GM12878 (cell line): ENCODE measurements at regions not wholly inside any gene's neighbourhood (a gene's known extent, or its start where the extent isn't known, plus 50 kb on each side); places are given as distances from the start of the nearest gene placed in this dataset.

Experiments used
- ATAC-seq: fragments of 200-7000 bp; cut with Tn5 transposase; 3 replicates; pipeline ENCODE4 v1.9.1; 2020; ENCODE audit warnings: mild to moderate bottlenecking, moderate library complexity
- BruUV-seq: library from RNA; stranded (reverse); fragments of 400-500 nt; replicated peaks from 2 replicates; lab custom pipeline; 2021; lab: Mats Ljungman, UMichigan
- CTCF ChIA-PET: fragments of 300-600 bp; sonication (Branson Sonifier 250); formaldehyde crosslinking; extraction: SDS; loops from one replicate; lab custom pipeline; 2021; ENCODE audit warnings: inconsistent platforms; lab: Yijun Ruan, JAX
- POLR2A ChIA-PET: fragments of 350-600 bp; formaldehyde crosslinking; extraction: SDS; loops from one replicate; lab custom pipeline; 2021; ENCODE audit warnings: inconsistent platforms; lab: Charles Lee
- RAD21 ChIA-PET: fragments of 300-600 bp; sonication (Branson Sonifier 250); formaldehyde crosslinking; loops from one replicate; lab custom pipeline; 2023; ENCODE audit warnings: antibody characterized with exemption; ENCODE audit not compliant: unreplicated experiment; lab: Charles Lee
- SMC1A ChIA-PET: fragments of 300-600 bp; sonication (Branson Sonifier 250); formaldehyde crosslinking; loops from one replicate; lab custom pipeline; 2023; ENCODE audit not compliant: unreplicated experiment, uncharacterized antibody; lab: Charles Lee
- DNase-seq: peaks from one replicate; pipeline ENCODE4 v3.0.0-alpha.2; 2011; ENCODE audit warnings: low read depth, low spot score
- FAIRE-seq: peaks from 3 replicates; lab custom pipeline; 2011; peaks lifted over from hg19 to GRCh38; lab: Jason Lieb, UNC
- H2AFZ ChIP-seq: 2 replicates; pipeline ENCODE4 v1.6.0; 2011; ENCODE audit warnings: low read depth, low read length, control low read depth; ENCODE audit not compliant: control insufficient read depth
- H3K27ac ChIP-seq: 2 replicates; pipeline ENCODE4 v1.5.1; 2011; ENCODE audit warnings: control low read depth; ENCODE audit not compliant: control insufficient read depth, insufficient read depth
- H3K27me3 ChIP-seq, 2 experiments: replicated peaks in 1 of 2; 2 replicates each; pipeline versions ENCODE4 v1.6.0 to v1.6.1; 2011; ENCODE audit warnings: low read length in 1 of 2; ENCODE audit not compliant: control insufficient read depth in 2 of 2, insufficient read depth in 2 of 2
- H3K36me3 ChIP-seq, 2 experiments: 2 replicates each; pipeline ENCODE4 v1.5.1; 2011; ENCODE audit warnings: low read length in 1 of 2; ENCODE audit not compliant: control insufficient read depth in 2 of 2, insufficient read depth in 2 of 2
- H3K4me1 ChIP-seq: 2 replicates; pipeline ENCODE4 v1.6.1; 2011; ENCODE audit warnings: mild to moderate bottlenecking, low read length, moderate library complexity, mixed read lengths; ENCODE audit not compliant: control insufficient read depth, insufficient read depth
- H3K4me2 ChIP-seq: 2 replicates; pipeline ENCODE4 v1.6.0; 2011; ENCODE audit warnings: control low read depth; ENCODE audit not compliant: control insufficient read depth, insufficient read depth
- H3K4me3 ChIP-seq: fragments of 200-600 bp; sonication (generic); 2 replicates; pipeline ENCODE4 v1.5.1; 2016
- H3K79me2 ChIP-seq: 2 replicates; pipeline ENCODE4 v1.6.0; 2011; ENCODE audit warnings: low read length; ENCODE audit not compliant: control insufficient read depth, insufficient read depth
- H3K9ac ChIP-seq: 2 replicates; pipeline ENCODE4 v1.8.0; 2011; ENCODE audit warnings: low read length, control low read depth, mixed read lengths; ENCODE audit not compliant: control insufficient read depth, insufficient read depth
- H3K9me3 ChIP-seq: replicated peaks from 3 replicates; pipeline ENCODE4 v1.5.1; 2011; ENCODE audit warnings: mild to moderate bottlenecking, low read length; ENCODE audit not compliant: control insufficient read depth, insufficient read depth
- H4K20me1 ChIP-seq: 2 replicates; pipeline ENCODE4 v1.6.0; 2011; ENCODE audit not compliant: control insufficient read depth, insufficient read depth
- BCL11A ChIP-seq: IDR thresholded peaks from 2 replicates; pipeline ENCODE4 v1.6.1; 2011; ENCODE audit warnings: low read depth, low read length
- CEBPB ChIP-seq, 2 experiments: fragments of 150-350 bp in 1 of 2; IDR thresholded peaks; 2 replicates each; pipeline ENCODE4 v1.6.1; 2012 to 2014; ENCODE audit warnings: low read depth in 2 of 2, low read length in 2 of 2, borderline replicate concordance in 1 of 2, inconsistent platforms in 1 of 2
- EGR1 ChIP-seq, 2 experiments: IDR thresholded peaks; 1 replicate in 1 of 2; 2 replicates in 1 of 2; pipeline ENCODE4 v1.6.1; 2011 to 2012; ENCODE audit warnings: low read depth in 2 of 2, low read length in 2 of 2, borderline replicate concordance in 1 of 2, mild to moderate bottlenecking in 1 of 2, moderate library complexity in 1 of 2
- HDAC2 ChIP-seq: fragments of 200-600 bp; sonication (generic); IDR thresholded peaks from 2 replicates; pipeline ENCODE4 v1.6.1; 2017
- LARP7 ChIP-seq: fragments of 450-650 bp; IDR thresholded peaks from 2 replicates; pipeline ENCODE4 v1.6.1; 2017; ENCODE audit warnings: mild to moderate bottlenecking
- MEF2B ChIP-seq: fragments of 450-650 bp; IDR thresholded peaks from 2 replicates; pipeline ENCODE4 v1.6.1; 2018; ENCODE audit warnings: mild to moderate bottlenecking, moderate library complexity; ENCODE audit not compliant: partially characterized antibody, poor library complexity, severe bottlenecking
- MYB ChIP-seq: fragments of 150-350 bp; IDR thresholded peaks from 2 replicates; pipeline ENCODE4 v1.6.1; 2014; ENCODE audit warnings: mild to moderate bottlenecking, low read depth, low read length, borderline replicate concordance
- PAX8 ChIP-seq: fragments of 450-650 bp; IDR thresholded peaks from 2 replicates; pipeline ENCODE4 v1.6.1; 2017; ENCODE audit warnings: mild to moderate bottlenecking, moderate library complexity
- PKNOX1 ChIP-seq: fragments of 450-650 bp; IDR thresholded peaks from 2 replicates; pipeline ENCODE4 v1.6.1; 2016; ENCODE audit warnings: mild to moderate bottlenecking
- SMAD5 ChIP-seq: IDR thresholded peaks from 2 replicates; pipeline ENCODE4 v1.6.1; 2016; ENCODE audit warnings: antibody characterized with exemption, low read depth
- SP1 ChIP-seq: IDR thresholded peaks from one replicate; pipeline ENCODE4 v1.6.1; 2011; ENCODE audit warnings: low read depth, low read length
- STAT3 ChIP-seq: IDR thresholded peaks from 2 replicates; pipeline ENCODE4 v1.6.1; 2011; ENCODE audit warnings: low read depth, low read length, improper control_type of control experiment
- USF2 ChIP-seq: IDR thresholded peaks from 2 replicates; pipeline ENCODE4 v1.6.1; 2011; ENCODE audit warnings: low read depth, low read length, improper control_type of control experiment, borderline replicate concordance
- WGBS: methylation state at CpG from one replicate; pipeline ENCODE4 v1.1.6; 2016; ENCODE audit warnings: low lambda C conversion rate; ENCODE audit not compliant: insufficient replicate concordance, insufficient coverage; ENCODE audit errors: missing lambda C conversion rate; 5-methylcytosine and 5-hydroxymethylcytosine counted together
- in situ Hi-C: fragments of 300-500 bp; cut with MboI; formaldehyde crosslinking; loops from 9 replicates; pipeline ENCODE4 v1.14.3; 2018; ENCODE audit warnings: mixed read lengths
- intact Hi-C: fragments of 100-400 bp; cut with micrococcal nuclease; formaldehyde crosslinking; loops from one replicate; pipeline ENCODE4 v1.14.2; 2022; ENCODE audit not compliant: unreplicated experiment
- TF ChIP-seq, protein P1 (sequence below): fragments of 450-650 bp; IDR thresholded peaks from 2 replicates; pipeline ENCODE4 v1.6.1; 2017; ENCODE audit warnings: antibody characterized with exemption, mild to moderate bottlenecking, moderate library complexity
- TF ChIP-seq, protein P2 (sequence below): IDR thresholded peaks from 2 replicates; pipeline ENCODE4 v1.6.1; 2011; ENCODE audit warnings: low read depth, mild to moderate bottlenecking, low read length, moderate library complexity, borderline replicate concordance; ENCODE audit errors: extremely low read depth

GRCh38 chr5:89208811-89209210 lies 325.8 kb upstream of the MEF2C start:
- FAIRE-seq (no peak), DNase-seq (no peak), ATAC-seq (no peak)
- H4K20me1 ChIP-seq, result no peaks in the 10 kb centered on the region
- in situ Hi-C loops, result no loop called here
- intact Hi-C loops, result no loop called here
- ChIA-PET CTCF (interaction anchor here (1.4 kb wide), 1 partner anchor 12 kb away, joined by 4 read pairs; no protein-coding TSS in a partner anchor), SMC1A (interaction anchor here (0.8 kb wide), 1 partner anchor 24 kb away, joined by 3 read pairs; no protein-coding TSS in a partner anchor), POLR2A (no interaction called here), RAD21 (interaction anchor here (0.7 kb wide), 1 partner anchor 511 kb away, joined by 3 read pairs; no protein-coding TSS in a partner anchor)
- H3K27me3 ChIP-seq, result no peaks in the 10 kb centered on the region
- no peak for TF ChIP-seq SMAD5
- TF ChIP-seq, protein P1, sequence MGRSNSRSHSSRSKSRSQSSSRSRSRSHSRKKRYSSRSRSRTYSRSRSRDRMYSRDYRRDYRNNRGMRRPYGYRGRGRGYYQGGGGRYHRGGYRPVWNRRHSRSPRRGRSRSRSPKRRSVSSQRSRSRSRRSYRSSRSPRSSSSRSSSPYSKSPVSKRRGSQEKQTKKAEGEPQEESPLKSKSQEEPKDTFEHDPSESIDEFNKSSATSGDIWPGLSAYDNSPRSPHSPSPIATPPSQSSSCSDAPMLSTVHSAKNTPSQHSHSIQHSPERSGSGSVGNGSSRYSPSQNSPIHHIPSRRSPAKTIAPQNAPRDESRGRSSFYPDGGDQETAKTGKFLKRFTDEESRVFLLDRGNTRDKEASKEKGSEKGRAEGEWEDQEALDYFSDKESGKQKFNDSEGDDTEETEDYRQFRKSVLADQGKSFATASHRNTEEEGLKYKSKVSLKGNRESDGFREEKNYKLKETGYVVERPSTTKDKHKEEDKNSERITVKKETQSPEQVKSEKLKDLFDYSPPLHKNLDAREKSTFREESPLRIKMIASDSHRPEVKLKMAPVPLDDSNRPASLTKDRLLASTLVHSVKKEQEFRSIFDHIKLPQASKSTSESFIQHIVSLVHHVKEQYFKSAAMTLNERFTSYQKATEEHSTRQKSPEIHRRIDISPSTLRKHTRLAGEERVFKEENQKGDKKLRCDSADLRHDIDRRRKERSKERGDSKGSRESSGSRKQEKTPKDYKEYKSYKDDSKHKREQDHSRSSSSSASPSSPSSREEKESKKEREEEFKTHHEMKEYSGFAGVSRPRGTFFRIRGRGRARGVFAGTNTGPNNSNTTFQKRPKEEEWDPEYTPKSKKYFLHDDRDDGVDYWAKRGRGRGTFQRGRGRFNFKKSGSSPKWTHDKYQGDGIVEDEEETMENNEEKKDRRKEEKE, result no peak
- no peak for TF ChIP-seq LARP7
- no peak for TF ChIP-seq SP1
- no peak for TF ChIP-seq MEF2B
- TF ChIP-seq STAT3, result no peak
- TF ChIP-seq MYB, result no peak
- TF ChIP-seq, protein P2, sequence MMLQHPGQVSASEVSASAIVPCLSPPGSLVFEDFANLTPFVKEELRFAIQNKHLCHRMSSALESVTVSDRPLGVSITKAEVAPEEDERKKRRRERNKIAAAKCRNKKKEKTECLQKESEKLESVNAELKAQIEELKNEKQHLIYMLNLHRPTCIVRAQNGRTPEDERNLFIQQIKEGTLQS, result no peak
- TF ChIP-seq BCL11A, result no peak
- no peak for TF ChIP-seq CEBPB (IDR thresholded peaks at IDR 0.05; ENCODE audit: borderline replicate concordance in 1 of 2, low read depth in 2 of 2, low read length in 2 of 2)
- no peak for TF ChIP-seq HDAC2
- no peak for TF ChIP-seq PAX8
- no peak for TF ChIP-seq USF2
- TF ChIP-seq EGR1 (IDR thresholded peaks at IDR 0.05; ENCODE audit: borderline replicate concordance in 1 of 2, low read depth in 2 of 2, low read length in 2 of 2), result no peak
- TF ChIP-seq PKNOX1, result no peak
- no peak overlapping the region for H2AFZ ChIP-seq
- no peak overlapping the region for H3K4me2 ChIP-seq
- no peaks in the 10 kb centered on the region for H3K9me3 ChIP-seq
- 97% methylated on average over 2 of the region's 2 CpGs for WGBS
- H3K27ac ChIP-seq, result no peak overlapping the region
- H3K4me1 ChIP-seq, result no peaks in the 10 kb centered on the region
- H3K36me3 ChIP-seq, result no peaks in the 10 kb centered on the region
- no peaks in the 10 kb centered on the region for H3K79me2 ChIP-seq
- BruUV-seq, result no TSS peak
- H3K9ac ChIP-seq, result no peak overlapping the region
- H3K4me3 ChIP-seq, result no peak overlapping the region
